GM21515 (cell line): ENCODE measurements at regions not wholly inside any gene's neighbourhood (a gene's known extent, or its start where the extent isn't known, plus 50 kb on each side); places are given as distances from the start of the nearest gene placed in this dataset.

Source experiments
- ATAC-seq: cut with Tn5 transposase; IDR thresholded peaks from one replicate; pipeline ENCODE4 v1.9.1; 2021; ENCODE audit not compliant: unreplicated experiment

- no peak for ATAC-seq
Observed at GRCh38 chr20:24339210-24339641, 130.2 kb upstream of the SYNDIG1 start.

GRCh38 chr20:24337551-24337950 lies 131.9 kb upstream of the SYNDIG1 start:
- ATAC-seq = no peak

- ATAC-seq = no peak
Observed at GRCh38 chr20:24337069-24337468, 132.4 kb upstream of the SYNDIG1 start.

GRCh38 chr20:24334830-24335229 lies 134.6 kb upstream of the SYNDIG1 start:
- no peak for ATAC-seq

GRCh38 chr20:24332956-24333355 lies 136.5 kb upstream of the SYNDIG1 start:
- no peak for ATAC-seq

GRCh38 chr20:24331939-24332338 lies 137.5 kb upstream of the SYNDIG1 start:
- no peak for ATAC-seq

- ATAC-seq = no peak
Observed at GRCh38 chr20:24328901-24329300, 140.5 kb upstream of the SYNDIG1 start.

GRCh38 chr20:24321973-24322372 lies 147.5 kb upstream of the SYNDIG1 start:
- ATAC-seq = no peak

GRCh38 chr20:24318569-24319352 lies 150.7 kb upstream of the SYNDIG1 start:
- no peak for ATAC-seq

GRCh38 chr20:24317224-24317623 lies 152.2 kb upstream of the SYNDIG1 start:
- no peak for ATAC-seq

GRCh38 chr20:24316731-24317130 lies 152.7 kb upstream of the SYNDIG1 start:
- no peak for ATAC-seq

GRCh38 chr20:24314053-24314452 lies 155.4 kb upstream of the SYNDIG1 start:
- no peak for ATAC-seq

- ATAC-seq = no peak
Observed at GRCh38 chr20:24309596-24309995, 159.8 kb upstream of the SYNDIG1 start.

- ATAC-seq = no peak
Observed at GRCh38 chr20:24305371-24305770, 164.1 kb upstream of the SYNDIG1 start.

GRCh38 chr20:24304291-24304690 lies 165.1 kb upstream of the SYNDIG1 start:
- ATAC-seq = no peak

- no peak for ATAC-seq
Observed at GRCh38 chr20:24303393-24304170, 165.8 kb upstream of the SYNDIG1 start.

- ATAC-seq = no peak
Observed at GRCh38 chr20:24297993-24298392, 171.4 kb upstream of the SYNDIG1 start.

GRCh38 chr20:24296477-24297261 lies 172.8 kb upstream of the SYNDIG1 start:
- no peak for ATAC-seq

- ATAC-seq = no peak
Observed at GRCh38 chr20:24291014-24291413, 178.4 kb upstream of the SYNDIG1 start.

- ATAC-seq = no peak
Observed at GRCh38 chr20:24289737-24290481, 179.5 kb upstream of the SYNDIG1 start.

GRCh38 chr20:24283186-24283585 lies 186.2 kb upstream of the SYNDIG1 start:
- ATAC-seq = no peak
